HG02678 (cell line): ENCODE measurements at regions not wholly inside any gene's neighbourhood (a gene's known extent, or its start where the extent isn't known, plus 50 kb on each side); places are given as distances from the start of the nearest gene placed in this dataset.

ENCODE experiments used
- ATAC-seq: cut with Tn5 transposase; IDR thresholded peaks from one replicate; pipeline ENCODE4 v1.9.1; 2021; ENCODE audit warnings: mild to moderate bottlenecking, moderate library complexity; ENCODE audit not compliant: unreplicated experiment

GRCh38 chr11:92739491-92739890 lies 230.0 kb upstream of the MTNR1B start:
- no peak for ATAC-seq

DNA sequence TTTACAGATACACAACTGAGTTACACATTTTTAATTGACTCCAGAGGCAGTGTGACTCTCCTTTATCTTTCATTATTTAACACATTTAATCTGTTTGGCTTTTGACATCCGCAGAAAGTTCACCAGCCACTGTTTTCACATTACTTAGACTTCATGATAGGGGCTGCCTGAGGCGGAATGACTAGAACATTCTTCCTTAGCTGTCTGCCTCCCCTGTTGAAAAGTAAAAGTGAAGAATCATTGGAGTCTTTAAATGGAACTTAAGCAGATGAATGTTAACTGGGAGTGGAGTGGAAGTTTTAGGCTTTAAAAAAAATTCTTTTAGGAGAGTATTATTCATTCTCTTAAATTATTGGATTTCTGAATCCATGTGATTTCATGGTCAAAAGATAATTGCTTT lies 229.2 kb upstream of the MTNR1B start:
- no peak for ATAC-seq

GRCh38 chr11:92744929-92745585 lies 224.4 kb upstream of the MTNR1B start:
- ATAC-seq: no peak

GRCh38 chr11:92750794-92751193 lies 218.7 kb upstream of the MTNR1B start:
- ATAC-seq: no peak

- ATAC-seq: no peak
Measured at GRCh38 chr11:92751594-92751993, 217.9 kb upstream of the MTNR1B start.

- ATAC-seq: no peak
Measured at GRCh38 chr11:92752122-92752521, 217.3 kb upstream of the MTNR1B start.

DNA sequence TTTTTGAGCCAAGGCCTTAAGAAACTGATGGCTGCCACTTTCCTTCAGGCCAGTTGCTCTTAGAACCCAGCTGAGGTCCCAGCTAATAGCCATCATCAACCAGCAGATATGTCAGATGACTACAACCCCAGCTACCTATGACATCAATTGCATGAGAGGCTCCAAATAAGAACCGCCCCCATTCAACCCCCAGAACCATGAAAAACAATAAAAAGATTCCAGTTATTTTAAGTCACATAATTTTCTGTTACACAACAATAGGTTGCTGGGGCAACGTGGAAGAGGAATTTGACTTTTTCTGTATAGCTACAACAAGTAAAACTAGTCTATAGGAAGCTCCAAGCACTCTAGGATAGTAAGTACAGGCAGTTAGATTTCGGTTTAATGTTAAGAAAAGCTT lies 216.3 kb upstream of the MTNR1B start:
- no peak for ATAC-seq

DNA sequence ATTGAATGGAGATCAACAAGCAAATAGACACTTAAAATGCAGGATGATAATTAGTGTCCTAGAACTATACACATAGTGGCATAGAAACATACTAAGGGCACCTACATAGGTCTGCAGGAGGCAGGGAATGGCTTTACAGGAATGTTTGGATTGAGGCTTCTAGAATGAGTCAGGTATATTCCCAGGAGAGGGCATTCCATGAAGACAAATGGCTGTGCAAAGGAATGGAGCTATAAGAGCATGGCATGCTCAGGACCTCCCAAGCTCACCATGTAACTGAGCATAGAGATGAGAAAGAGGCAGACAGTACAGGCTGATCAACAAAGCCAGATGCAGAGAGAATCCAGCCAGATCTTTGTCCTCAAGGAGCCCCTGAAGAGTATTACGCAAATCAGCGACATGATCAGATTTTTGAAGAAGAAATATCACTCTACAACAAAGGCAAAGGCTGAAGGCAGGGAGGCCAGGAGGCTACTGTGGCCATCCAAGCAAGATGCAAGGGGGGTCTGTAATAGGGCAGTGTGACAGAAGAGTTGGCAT lies 211.1 kb upstream of the MTNR1B start:
- ATAC-seq: no peak

GRCh38 chr11:92759571-92760214 lies 209.8 kb upstream of the MTNR1B start:
- no peak for ATAC-seq

DNA sequence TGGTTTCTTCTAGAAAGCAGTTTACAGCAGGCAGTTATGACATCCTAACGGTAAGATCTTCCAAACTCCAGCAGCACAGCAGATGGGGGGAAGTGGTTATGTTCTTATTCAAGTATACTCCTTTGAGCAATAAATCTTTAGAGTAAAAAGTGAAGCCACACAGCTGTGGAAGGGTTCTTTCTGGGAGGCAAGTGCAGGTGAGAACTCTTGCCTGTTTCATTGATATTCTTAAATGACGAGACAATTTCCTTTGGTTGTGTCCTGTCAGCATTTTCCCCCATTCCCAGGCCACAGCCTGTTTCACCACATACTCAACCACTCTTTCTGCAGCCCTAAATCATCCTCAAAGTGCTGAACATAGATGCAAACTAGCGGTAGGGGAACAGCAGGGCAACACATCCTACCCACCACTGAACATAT lies 207.3 kb upstream of the MTNR1B start:
- no peak for ATAC-seq

DNA sequence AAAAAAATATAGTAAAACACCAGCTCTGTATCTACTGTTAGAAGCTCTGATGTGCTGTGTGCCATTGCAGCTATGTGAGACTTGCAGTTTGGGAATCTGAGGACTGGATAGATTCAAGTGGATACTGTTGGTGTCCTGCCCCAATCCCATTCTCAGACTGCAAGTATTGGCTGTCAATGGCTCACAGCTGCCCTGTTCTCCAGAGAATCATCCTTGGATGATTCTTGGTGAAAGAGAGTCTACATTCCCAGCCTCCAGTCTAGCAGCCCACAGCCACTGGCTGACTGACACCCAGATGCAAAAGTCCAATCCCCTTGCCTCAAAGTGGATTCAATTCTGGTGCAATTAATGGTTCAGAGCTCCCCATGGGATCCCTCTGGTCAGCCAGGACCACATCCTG lies 206.1 kb upstream of the MTNR1B start:
- no peak for ATAC-seq

DNA sequence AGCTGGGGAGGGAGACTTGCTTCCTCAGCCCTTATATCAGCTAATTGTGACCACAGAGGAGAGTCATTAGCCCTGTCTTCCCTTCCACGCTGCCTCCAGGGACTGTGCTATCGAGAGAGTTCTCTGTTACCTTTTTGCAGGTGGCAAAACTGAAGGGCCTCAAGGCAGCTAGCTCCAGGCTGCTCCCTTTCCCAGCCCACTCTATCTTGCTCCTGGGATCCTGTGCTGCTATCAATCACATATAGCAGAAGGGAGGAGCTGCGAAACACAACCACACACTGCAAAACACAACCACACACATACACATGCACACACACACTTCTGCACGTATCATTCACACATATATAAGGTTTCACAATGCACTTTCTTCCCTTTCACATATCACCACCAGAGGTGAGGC lies 205.3 kb upstream of the MTNR1B start:
- no peak for ATAC-seq

DNA sequence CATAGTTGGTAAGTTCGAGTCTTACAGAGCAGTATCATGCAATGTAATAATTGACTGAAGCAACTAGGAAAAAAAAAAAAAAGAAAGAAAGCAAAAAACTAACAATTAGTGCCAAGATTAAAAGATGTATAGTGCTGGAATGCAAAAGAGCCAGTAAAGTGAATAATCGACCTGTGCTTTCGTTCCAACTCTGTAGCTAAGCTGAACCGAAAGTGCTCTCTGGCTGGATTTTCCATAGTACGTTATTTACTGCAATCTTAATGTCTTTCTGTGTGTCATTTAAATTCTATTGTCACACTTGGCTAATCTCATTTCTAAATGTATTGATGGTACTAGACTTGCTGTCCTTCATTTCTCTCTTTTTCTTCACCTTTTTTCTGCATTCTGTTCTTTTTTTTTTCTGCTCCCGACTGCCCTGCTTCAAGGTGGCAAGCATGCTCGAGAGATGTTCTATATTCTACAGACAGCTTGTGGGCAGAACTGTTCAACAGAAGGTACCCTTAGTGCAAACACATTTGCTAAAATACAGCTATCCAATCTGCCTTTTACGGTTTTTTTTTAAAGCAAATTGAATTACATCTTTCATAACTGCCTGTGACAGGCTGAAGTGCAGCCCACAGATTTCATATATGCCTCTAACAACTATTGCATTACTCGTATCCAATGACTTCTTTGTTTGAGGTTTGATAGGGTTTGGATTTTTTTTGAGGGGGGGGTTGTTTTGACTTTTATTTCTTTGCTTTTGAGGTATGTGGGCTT lies 204.2 kb upstream of the MTNR1B start:
- ATAC-seq: no peak

GRCh38 chr11:92765965-92766371 lies 203.5 kb upstream of the MTNR1B start:
- no peak for ATAC-seq

DNA sequence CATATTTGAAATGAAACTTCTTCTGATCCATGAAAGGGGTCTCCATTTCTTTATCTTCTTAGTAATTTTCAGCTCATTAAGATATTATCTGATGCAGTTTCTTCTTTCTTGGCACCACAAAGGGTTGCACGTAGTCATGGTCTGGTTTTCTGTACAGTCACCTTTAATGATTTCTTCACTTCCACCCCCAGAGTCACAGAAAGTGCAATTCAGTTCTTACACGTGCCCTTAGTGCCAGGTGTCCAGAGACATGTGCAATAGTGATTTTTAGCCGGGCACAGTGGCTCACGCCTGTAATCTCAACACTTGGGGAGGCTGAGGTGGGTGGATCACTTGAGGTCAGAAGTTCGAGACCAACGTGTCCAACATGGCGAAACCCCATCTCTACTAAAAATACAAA lies 202.8 kb upstream of the MTNR1B start:
- no peak for ATAC-seq

- no peak for ATAC-seq
Measured at GRCh38 chr11:92767416-92767815, 202.0 kb upstream of the MTNR1B start.

GRCh38 chr11:92768121-92768840 lies 201.2 kb upstream of the MTNR1B start:
- ATAC-seq: no peak

- ATAC-seq: no peak
Measured at GRCh38 chr11:92769112-92769511, 200.3 kb upstream of the MTNR1B start.

DNA sequence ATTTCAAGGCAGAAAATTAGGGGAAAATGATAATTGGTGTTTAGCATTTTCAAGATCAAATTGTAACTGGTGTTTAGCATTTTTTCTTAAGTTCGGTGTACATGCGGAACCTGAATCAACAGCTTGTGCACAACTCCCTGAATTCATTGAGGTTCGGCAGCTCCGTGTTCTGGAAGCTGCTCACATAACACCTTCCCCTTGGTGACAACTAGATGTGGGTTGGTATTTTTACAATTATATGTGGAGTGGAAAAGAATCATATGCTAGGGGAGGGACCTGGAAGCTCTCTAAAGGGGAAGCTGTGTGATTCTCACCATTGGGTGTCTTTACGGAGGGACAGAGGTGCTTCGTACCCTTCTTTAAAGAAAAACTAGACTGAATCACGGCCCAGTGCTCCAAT lies 199.0 kb upstream of the MTNR1B start:
- ATAC-seq: no peak

DNA sequence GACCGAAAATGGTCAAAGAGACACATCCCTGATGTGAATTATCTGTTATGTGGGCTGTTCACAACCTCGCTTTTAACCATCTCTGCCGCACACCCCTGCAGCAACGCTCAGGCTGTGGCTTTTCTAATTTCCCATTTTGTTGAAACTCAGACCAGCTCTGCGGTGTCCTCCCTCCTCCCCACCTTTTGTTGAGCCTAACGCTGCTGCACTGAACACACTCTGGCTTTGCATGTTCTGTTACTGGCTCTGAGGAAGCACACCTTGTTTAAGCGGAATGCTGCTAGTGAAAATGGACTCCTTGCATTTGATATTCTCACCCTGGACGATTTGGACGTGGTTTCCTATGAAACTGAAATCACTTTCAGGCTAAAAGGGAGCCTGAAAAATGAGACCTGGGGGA lies 198.5 kb upstream of the MTNR1B start:
- no peak for ATAC-seq

DNA sequence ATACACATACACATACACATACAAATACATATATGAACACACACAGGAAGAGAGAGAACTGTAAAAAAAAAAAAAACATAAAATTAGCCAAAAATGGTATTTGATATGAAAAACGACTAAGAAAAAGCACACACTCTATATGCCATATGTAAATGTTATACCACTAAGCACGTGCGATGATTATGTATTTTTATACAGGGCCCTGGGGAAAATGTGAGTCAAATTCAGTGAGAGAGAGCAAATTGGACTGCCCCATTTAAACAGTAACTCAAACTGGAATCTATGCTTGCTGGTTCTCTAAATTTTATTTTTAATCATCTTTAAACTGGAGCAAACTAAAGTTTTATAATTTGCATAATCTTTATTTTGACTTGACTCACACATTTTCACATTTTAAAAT lies 197.8 kb upstream of the MTNR1B start:
- no peak for ATAC-seq
